HEK293 (cell line): ENCODE measurements at regions not wholly inside any gene's neighbourhood (a gene's known extent, or its start where the extent isn't known, plus 50 kb on each side); places are given as distances from the start of the nearest gene placed in this dataset.

Experiments
- CTCF ChIA-PET: fragments of 350-600 bp; formaldehyde crosslinking; extraction: SDS; loops from one replicate; lab custom pipeline; 2021; ENCODE audit warnings: antibody characterized with exemption; lab: Yijun Ruan, JAX
- POLR2A ChIA-PET: fragments of 300-600 bp; formaldehyde crosslinking; extraction: SDS; loops from one replicate; lab custom pipeline; 2020; ENCODE audit warnings: antibody characterized with exemption, inconsistent platforms; lab: Yijun Ruan, JAX
- H3K27ac ChIP-seq: fragments of 200-500 bp; sonication (Bioruptor generic); 2 replicates; pipeline ENCODE4 v1.5.1; 2014; ENCODE audit warnings: low read depth, low read length, control low read depth, inconsistent platforms; ENCODE audit errors: extremely low read depth
- H3K36me3 ChIP-seq, 2 experiments: fragments of 200-500 bp in 1 of 2; sonication (Bioruptor generic) in 1 of 2; 1 replicate in 1 of 2; 2 replicates in 1 of 2; pipeline ENCODE4 v1.5.1; 2014 to 2017; ENCODE audit warnings: inconsistent platforms in 2 of 2, low read length in 2 of 2; ENCODE audit not compliant: control insufficient read depth in 2 of 2, insufficient read depth in 1 of 2
- H3K4me1 ChIP-seq: fragments of 200-500 bp; sonication (Bioruptor generic); 2 replicates; pipeline ENCODE4 v1.5.1; 2014; ENCODE audit warnings: mild to moderate bottlenecking, low read length, inconsistent platforms; ENCODE audit not compliant: control insufficient read depth, insufficient read depth
- H3K4me3 ChIP-seq: 2 replicates; pipeline ENCODE4 v1.5.1; 2011; ENCODE audit warnings: low read depth, mild to moderate bottlenecking, control low read depth, low read length, moderate library complexity
- H3K9me3 ChIP-seq: fragments of 200-500 bp; sonication (Bioruptor generic); 2 replicates; pipeline ENCODE4 v1.5.1; 2014; ENCODE audit warnings: low read depth, low read length, inconsistent platforms; ENCODE audit not compliant: control insufficient read depth, insufficient read depth
- GLI2 ChIP-seq: fragments of 450-650 bp; formaldehyde crosslinking; IDR thresholded peaks from 2 replicates; pipeline ENCODE4; 2017; ENCODE audit warnings: missing biosample characterization, missing genetic modification characterization, low read depth, borderline replicate concordance
- HOXD13 ChIP-seq: sonication (generic); formaldehyde crosslinking; IDR thresholded peaks from 2 replicates; pipeline ENCODE4 v1.8.0; 2022; ENCODE audit warnings: missing genetic modification reagents, borderline replicate concordance
- KLF10 ChIP-seq: fragments of 450-650 bp; IDR thresholded peaks from 2 replicates; pipeline ENCODE4 v1.5.1; 2018; ENCODE audit warnings: missing biosample characterization, mild to moderate bottlenecking, missing genetic modification characterization
- MEIS1 ChIP-seq: sonication (generic); formaldehyde crosslinking; IDR thresholded peaks from 2 replicates; pipeline ENCODE4 v1.8.1; 2022; ENCODE audit warnings: missing genetic modification reagents, mild to moderate bottlenecking, borderline replicate concordance
- OVOL3 ChIP-seq: fragments of 450-650 bp; formaldehyde crosslinking; IDR thresholded peaks from 2 replicates; pipeline ENCODE4 v1.5.1; 2016; ENCODE audit warnings: missing biosample characterization, missing genetic modification characterization
- SP2 ChIP-seq: fragments of 450-650 bp; formaldehyde crosslinking; IDR thresholded peaks from 2 replicates; pipeline ENCODE4 v1.5.1; 2016; ENCODE audit warnings: missing biosample characterization, missing genetic modification characterization
- SP3 ChIP-seq: fragments of 450-650 bp; formaldehyde crosslinking; IDR thresholded peaks from 2 replicates; pipeline ENCODE4 v1.5.1; 2016; ENCODE audit warnings: missing biosample characterization, missing genetic modification characterization
- SP7 ChIP-seq: fragments of 450-650 bp; formaldehyde crosslinking; IDR thresholded peaks from 2 replicates; pipeline ENCODE4 v1.5.1; 2016; ENCODE audit warnings: missing biosample characterization, missing genetic modification characterization
- YY2 ChIP-seq: fragments of 450-650 bp; formaldehyde crosslinking; IDR thresholded peaks from 2 replicates; pipeline ENCODE4 v1.5.1; 2016; ENCODE audit warnings: missing biosample characterization, missing genetic modification characterization
- ZBTB17 ChIP-seq: fragments of 450-650 bp; formaldehyde crosslinking; IDR thresholded peaks from 2 replicates; pipeline ENCODE4 v1.5.1; 2016; ENCODE audit warnings: missing biosample characterization, missing genetic modification characterization
- ZFHX2 ChIP-seq: fragments of 450-650 bp; formaldehyde crosslinking; conservative IDR thresholded peaks from 2 replicates; pipeline ENCODE4 v1.5.1; 2016; ENCODE audit warnings: missing biosample characterization, missing genetic modification characterization
- ZFP3 ChIP-seq: fragments of 450-650 bp; formaldehyde crosslinking; IDR thresholded peaks from 2 replicates; pipeline ENCODE4 v1.5.1; 2016; ENCODE audit warnings: low read depth, missing biosample characterization, missing genetic modification characterization
- ZFP37 ChIP-seq: fragments of 450-650 bp; formaldehyde crosslinking; IDR thresholded peaks from 2 replicates; pipeline ENCODE4 v1.5.1; 2016; ENCODE audit warnings: missing biosample characterization, missing genetic modification characterization
- ZNF169 ChIP-seq: fragments of 450-650 bp; formaldehyde crosslinking; IDR thresholded peaks from 2 replicates; pipeline ENCODE4 v1.5.1; 2016; ENCODE audit warnings: missing biosample characterization, missing genetic modification characterization
- ZNF514 ChIP-seq: fragments of 450-650 bp; formaldehyde crosslinking; IDR thresholded peaks from 2 replicates; pipeline ENCODE4 v1.5.1; 2016; ENCODE audit warnings: missing biosample characterization, missing genetic modification characterization
- ZNF544 ChIP-seq: fragments of 450-650 bp; formaldehyde crosslinking; IDR thresholded peaks from 2 replicates; pipeline ENCODE4 v1.5.0; 2017; ENCODE audit warnings: missing biosample characterization, missing genetic modification characterization
- ZNF629 ChIP-seq: fragments of 450-650 bp; formaldehyde crosslinking; IDR thresholded peaks from 2 replicates; pipeline ENCODE4 v1.5.1; 2017; ENCODE audit warnings: missing biosample characterization, missing genetic modification characterization
- ZNF658 ChIP-seq: fragments of 450-650 bp; formaldehyde crosslinking; IDR thresholded peaks from 2 replicates; pipeline ENCODE4; 2016; ENCODE audit warnings: missing biosample characterization, missing genetic modification characterization
- ZNF76 ChIP-seq: fragments of 450-650 bp; formaldehyde crosslinking; IDR thresholded peaks from 2 replicates; pipeline ENCODE4; 2016; ENCODE audit warnings: low read depth, missing biosample characterization, missing genetic modification characterization, borderline replicate concordance
- ZNF791 ChIP-seq: fragments of 450-650 bp; formaldehyde crosslinking; IDR thresholded peaks from 2 replicates; pipeline ENCODE4 v1.5.1; 2016; ENCODE audit warnings: missing biosample characterization, missing genetic modification characterization
- TF ChIP-seq, protein P1 (sequence below): fragments of 450-650 bp; formaldehyde crosslinking; IDR thresholded peaks from 2 replicates; pipeline ENCODE4 v1.5.1; 2017; ENCODE audit warnings: missing biosample characterization, missing genetic modification characterization
- TF ChIP-seq, protein P2 (sequence below): fragments of 450-650 bp; formaldehyde crosslinking; conservative IDR thresholded peaks from 2 replicates; pipeline ENCODE4 v1.5.1; 2016; ENCODE audit warnings: low read depth, missing biosample characterization, missing genetic modification characterization
- TF ChIP-seq, protein P3 (sequence below): fragments of 450-650 bp; formaldehyde crosslinking; IDR thresholded peaks from 2 replicates; pipeline ENCODE4 v1.5.1; 2017; ENCODE audit warnings: missing biosample characterization, missing genetic modification characterization
- TF ChIP-seq, protein P4 (sequence below): fragments of 450-650 bp; formaldehyde crosslinking; IDR thresholded peaks from 2 replicates; pipeline ENCODE4 v1.5.1; 2016; ENCODE audit warnings: missing biosample characterization, missing genetic modification characterization

DNA sequence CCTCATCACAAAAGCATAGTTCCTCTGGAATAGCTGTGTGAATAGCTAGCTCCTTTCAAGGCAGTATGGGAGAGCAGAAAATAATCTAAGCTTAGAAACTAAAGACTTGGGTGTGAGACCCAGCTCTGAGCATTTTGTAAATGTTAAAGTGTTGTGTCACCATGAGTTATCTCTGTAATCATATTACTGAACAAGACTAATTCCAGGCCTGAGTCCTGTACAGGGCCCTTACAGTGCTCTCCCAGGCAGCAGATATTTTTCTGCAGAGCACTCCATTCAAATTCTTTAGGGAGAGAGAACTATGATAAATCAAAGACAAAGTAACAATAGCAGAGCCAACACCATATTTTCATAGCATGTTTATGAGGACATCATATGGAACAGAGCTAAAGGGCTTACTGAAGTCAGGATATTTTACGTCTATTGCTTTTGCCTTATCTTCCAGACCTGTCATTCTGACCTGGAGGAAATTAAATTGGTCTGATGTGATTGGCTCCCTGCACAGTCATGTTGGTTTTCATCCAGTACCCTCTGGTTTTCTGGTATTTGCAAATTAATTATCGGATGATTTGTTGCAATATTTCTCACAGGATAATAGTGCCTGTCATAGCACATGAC is 172.6 kb upstream of the PPP2R3A start:
- ChIA-PET POLR2A (no interaction called here), CTCF (interaction anchor here (1.0 kb wide), 1 partner anchor 102 kb away, joined by 3 read pairs; no protein-coding TSS in a partner anchor)
- Histone ChIP-seq H3K27ac (no peak overlapping the region), H3K4me1 (no peaks in the 10 kb centered on the region), H3K36me3 (no peaks in the 10 kb centered on the region), H3K9me3 (no peaks in the 10 kb centered on the region), H3K4me3 (no peak overlapping the region)
- TF ChIP-seq ZFHX2, result no peak
- no peak for TF ChIP-seq ZNF629 (tag by site-specific recombination)
- TF ChIP-seq, protein P1, sequence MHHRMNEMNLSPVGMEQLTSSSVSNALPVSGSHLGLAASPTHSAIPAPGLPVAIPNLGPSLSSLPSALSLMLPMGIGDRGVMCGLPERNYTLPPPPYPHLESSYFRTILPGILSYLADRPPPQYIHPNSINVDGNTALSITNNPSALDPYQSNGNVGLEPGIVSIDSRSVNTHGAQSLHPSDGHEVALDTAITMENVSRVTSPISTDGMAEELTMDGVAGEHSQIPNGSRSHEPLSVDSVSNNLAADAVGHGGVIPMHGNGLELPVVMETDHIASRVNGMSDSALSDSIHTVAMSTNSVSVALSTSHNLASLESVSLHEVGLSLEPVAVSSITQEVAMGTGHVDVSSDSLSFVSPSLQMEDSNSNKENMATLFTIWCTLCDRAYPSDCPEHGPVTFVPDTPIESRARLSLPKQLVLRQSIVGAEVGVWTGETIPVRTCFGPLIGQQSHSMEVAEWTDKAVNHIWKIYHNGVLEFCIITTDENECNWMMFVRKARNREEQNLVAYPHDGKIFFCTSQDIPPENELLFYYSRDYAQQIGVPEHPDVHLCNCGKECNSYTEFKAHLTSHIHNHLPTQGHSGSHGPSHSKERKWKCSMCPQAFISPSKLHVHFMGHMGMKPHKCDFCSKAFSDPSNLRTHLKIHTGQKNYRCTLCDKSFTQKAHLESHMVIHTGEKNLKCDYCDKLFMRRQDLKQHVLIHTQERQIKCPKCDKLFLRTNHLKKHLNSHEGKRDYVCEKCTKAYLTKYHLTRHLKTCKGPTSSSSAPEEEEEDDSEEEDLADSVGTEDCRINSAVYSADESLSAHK, result no peak
- TF ChIP-seq SP2, result no peak
- no peak for TF ChIP-seq ZNF658 (tag by site-specific recombination)
- TF ChIP-seq, protein P2, sequence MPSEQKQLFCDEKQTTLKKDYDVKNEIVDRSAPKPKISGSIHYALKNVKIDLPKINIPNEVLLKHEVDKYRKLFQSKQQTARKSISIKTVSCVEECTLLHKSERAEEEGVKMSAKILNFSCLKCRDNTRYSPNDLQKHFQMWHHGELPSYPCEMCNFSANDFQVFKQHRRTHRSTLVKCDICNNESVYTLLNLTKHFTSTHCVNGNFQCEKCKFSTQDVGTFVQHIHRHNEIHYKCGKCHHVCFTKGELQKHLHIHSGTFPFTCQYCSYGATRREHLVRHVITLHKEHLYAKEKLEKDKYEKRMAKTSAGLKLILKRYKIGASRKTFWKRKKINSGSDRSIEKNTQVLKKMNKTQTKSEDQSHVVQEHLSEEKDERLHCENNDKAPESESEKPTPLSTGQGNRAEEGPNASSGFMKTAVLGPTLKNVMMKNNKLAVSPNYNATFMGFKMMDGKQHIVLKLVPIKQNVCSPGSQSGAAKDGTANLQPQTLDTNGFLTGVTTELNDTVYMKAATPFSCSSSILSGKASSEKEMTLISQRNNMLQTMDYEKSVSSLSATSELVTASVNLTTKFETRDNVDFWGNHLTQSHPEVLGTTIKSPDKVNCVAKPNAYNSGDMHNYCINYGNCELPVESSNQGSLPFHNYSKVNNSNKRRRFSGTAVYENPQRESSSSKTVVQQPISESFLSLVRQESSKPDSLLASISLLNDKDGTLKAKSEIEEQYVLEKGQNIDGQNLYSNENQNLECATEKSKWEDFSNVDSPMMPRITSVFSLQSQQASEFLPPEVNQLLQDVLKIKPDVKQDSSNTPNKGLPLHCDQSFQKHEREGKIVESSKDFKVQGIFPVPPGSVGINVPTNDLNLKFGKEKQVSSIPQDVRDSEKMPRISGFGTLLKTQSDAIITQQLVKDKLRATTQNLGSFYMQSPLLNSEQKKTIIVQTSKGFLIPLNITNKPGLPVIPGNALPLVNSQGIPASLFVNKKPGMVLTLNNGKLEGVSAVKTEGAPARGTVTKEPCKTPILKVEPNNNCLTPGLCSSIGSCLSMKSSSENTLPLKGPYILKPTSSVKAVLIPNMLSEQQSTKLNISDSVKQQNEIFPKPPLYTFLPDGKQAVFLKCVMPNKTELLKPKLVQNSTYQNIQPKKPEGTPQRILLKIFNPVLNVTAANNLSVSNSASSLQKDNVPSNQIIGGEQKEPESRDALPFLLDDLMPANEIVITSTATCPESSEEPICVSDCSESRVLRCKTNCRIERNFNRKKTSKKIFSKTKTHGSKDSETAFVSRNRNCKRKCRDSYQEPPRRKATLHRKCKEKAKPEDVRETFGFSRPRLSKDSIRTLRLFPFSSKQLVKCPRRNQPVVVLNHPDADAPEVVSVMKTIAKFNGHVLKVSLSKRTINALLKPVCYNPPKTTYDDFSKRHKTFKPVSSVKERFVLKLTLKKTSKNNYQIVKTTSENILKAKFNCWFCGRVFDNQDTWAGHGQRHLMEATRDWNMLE (tag by site-specific recombination), result no peak
- no peak for TF ChIP-seq GLI2 (tag by site-specific recombination)
- TF ChIP-seq KLF10 (tag by site-specific recombination), result no peak
- TF ChIP-seq SP7, result no peak
- no peak for TF ChIP-seq ZNF169 (tag by site-specific recombination)
- no peak for TF ChIP-seq ZNF514 (tag by site-specific recombination)
- no peak for TF ChIP-seq ZFP37 (tag by site-specific recombination)
- TF ChIP-seq ZNF791 (tag by site-specific recombination), result no peak
- TF ChIP-seq YY2, result no peak

DNA sequence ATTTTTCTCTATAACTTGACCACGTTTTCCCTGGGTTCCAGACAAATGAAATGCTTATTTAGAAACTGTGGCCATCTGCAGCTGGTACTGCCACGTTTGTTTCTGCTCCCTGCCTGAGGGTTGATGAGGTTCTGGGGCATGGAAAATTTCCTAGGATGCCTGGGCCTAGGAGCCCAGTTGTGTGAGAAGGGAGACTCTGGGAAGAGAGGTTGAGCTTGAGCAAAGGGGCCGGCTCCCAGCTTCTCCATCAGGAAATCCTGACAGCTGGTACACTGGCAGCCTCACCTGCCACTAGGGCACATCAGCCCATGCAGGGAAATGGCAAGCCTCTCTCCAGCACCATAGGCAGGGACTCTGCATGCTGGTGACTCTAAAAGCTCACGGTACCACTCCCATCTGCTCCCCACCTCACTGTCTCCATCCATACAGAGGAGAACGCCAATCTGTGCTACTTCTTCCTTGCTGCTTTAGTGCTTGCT is 165.4 kb upstream of the PPP2R3A start:
- H3K4me3 ChIP-seq, result no peak overlapping the region
- POLR2A ChIA-PET, result no interaction called here
- no peak overlapping the region for H3K27ac ChIP-seq
- no peaks in the 10 kb centered on the region for H3K9me3 ChIP-seq
- CTCF ChIA-PET, result interaction anchor here (0.6 kb wide), 1 partner anchor 9 kb away, joined by 4 read pairs; no protein-coding TSS in a partner anchor
- no peaks in the 10 kb centered on the region for H3K4me1 ChIP-seq
- no peaks in the 10 kb centered on the region for H3K36me3 ChIP-seq
- TF ChIP-seq MEIS1 (CRISPR knock-in tag) (no peak), ZNF76 (no peak), HOXD13 (CRISPR knock-in tag) (no peak), OVOL3 (no peak), SP3 (tag by site-specific recombination) (no peak), SP7 (no peak), ZNF544 (tag by site-specific recombination) (no peak), ZBTB17 (tag by site-specific recombination) (no peak), ZFP3 (tag by site-specific recombination) (no peak)
- TF ChIP-seq, protein P3, sequence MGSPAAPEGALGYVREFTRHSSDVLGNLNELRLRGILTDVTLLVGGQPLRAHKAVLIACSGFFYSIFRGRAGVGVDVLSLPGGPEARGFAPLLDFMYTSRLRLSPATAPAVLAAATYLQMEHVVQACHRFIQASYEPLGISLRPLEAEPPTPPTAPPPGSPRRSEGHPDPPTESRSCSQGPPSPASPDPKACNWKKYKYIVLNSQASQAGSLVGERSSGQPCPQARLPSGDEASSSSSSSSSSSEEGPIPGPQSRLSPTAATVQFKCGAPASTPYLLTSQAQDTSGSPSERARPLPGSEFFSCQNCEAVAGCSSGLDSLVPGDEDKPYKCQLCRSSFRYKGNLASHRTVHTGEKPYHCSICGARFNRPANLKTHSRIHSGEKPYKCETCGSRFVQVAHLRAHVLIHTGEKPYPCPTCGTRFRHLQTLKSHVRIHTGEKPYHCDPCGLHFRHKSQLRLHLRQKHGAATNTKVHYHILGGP, result no peak
- TF ChIP-seq, protein P4, sequence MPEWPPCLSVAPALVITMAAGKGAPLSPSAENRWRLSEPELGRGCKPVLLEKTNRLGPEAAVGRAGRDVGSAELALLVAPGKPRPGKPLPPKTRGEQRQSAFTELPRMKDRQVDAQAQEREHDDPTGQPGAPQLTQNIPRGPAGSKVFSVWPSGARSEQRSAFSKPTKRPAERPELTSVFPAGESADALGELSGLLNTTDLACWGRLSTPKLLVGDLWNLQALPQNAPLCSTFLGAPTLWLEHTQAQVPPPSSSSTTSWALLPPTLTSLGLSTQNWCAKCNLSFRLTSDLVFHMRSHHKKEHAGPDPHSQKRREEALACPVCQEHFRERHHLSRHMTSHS (tag by site-specific recombination), result no peak
